IMR-90 (cell line): ENCODE measurements at regions not wholly inside any gene's neighbourhood (a gene's known extent, or its start where the extent isn't known, plus 50 kb on each side); places are given as distances from the start of the nearest gene placed in this dataset.

Experiments
- ATAC-seq: fragments of 200-7000 bp; cut with Tn5 transposase; 2 replicates; pipeline ENCODE4 v1.9.1; 2020; ENCODE audit warnings: low read depth, mild to moderate bottlenecking, moderate library complexity
- BruUV-seq: library from RNA; stranded (reverse); fragments of 400-500 nt; replicated peaks from 2 replicates; lab custom pipeline; 2021; lab: Mats Ljungman, UMichigan
- CTCF ChIA-PET: fragments of 300-600 bp; formaldehyde crosslinking; extraction: SDS; loops from one replicate; lab custom pipeline; 2021; ENCODE audit warnings: antibody characterized with exemption; lab: Yijun Ruan, JAX
- POLR2A ChIA-PET: fragments of 300-600 bp; sonication (Branson Sonifier 250); formaldehyde crosslinking; loops from one replicate; lab custom pipeline; 2022; ENCODE audit warnings: antibody characterized with exemption; ENCODE audit not compliant: unreplicated experiment; lab: Charles Lee
- DNase-seq: peaks from one replicate; pipeline ENCODE4 v3.0.0; 2013
- H2AFZ ChIP-seq: replicated peaks from 2 replicates; pipeline ENCODE3; 2013; ENCODE audit warnings: low read length, mild to moderate bottlenecking; ENCODE audit not compliant: poor library complexity
- H2AK5ac ChIP-seq: 2 replicates; pipeline ENCODE4 v1.6.1; 2013; ENCODE audit warnings: low read depth, low read length, inconsistent platforms
- H2AK9ac ChIP-seq: replicated peaks from 2 replicates; pipeline ENCODE3; 2013; ENCODE audit warnings: mild to moderate bottlenecking, low read depth, low read length, moderate library complexity; ENCODE audit not compliant: poor library complexity
- H2BK120ac ChIP-seq: 2 replicates; pipeline ENCODE4 v1.6.1; 2013; ENCODE audit warnings: low read depth, low read length, inconsistent platforms
- H2BK15ac ChIP-seq: 3 replicates; pipeline ENCODE4 v1.6.1; 2013; ENCODE audit warnings: low read depth, low read length, inconsistent platforms
- H2BK20ac ChIP-seq: 2 replicates; pipeline ENCODE4 v1.6.1; 2013; ENCODE audit warnings: low read depth, mild to moderate bottlenecking, inconsistent platforms, low read length, moderate library complexity
- H2BK5ac ChIP-seq: 2 replicates; pipeline ENCODE4 v1.6.1; 2013; ENCODE audit warnings: mild to moderate bottlenecking, low read depth, low read length, inconsistent platforms; ENCODE audit not compliant: poor library complexity, severe bottlenecking
- H3K14ac ChIP-seq: replicated peaks from 2 replicates; pipeline ENCODE4 v1.6.1; 2013; ENCODE audit warnings: low read depth, low read length, inconsistent platforms
- H3K18ac ChIP-seq: 2 replicates; pipeline ENCODE4 v1.6.1; 2013; ENCODE audit warnings: low read depth, low read length, control low read depth
- H3K23ac ChIP-seq: 2 replicates; pipeline ENCODE4 v1.6.1; 2013; ENCODE audit warnings: low read depth, low read length, inconsistent platforms
- H3K27ac ChIP-seq: 2 replicates; pipeline ENCODE4 v1.5.1; 2013; ENCODE audit warnings: mild to moderate bottlenecking, control low read depth, low read length; ENCODE audit not compliant: insufficient read depth
- H3K27me3 ChIP-seq: 2 replicates; pipeline ENCODE4 v1.6.1; 2013; ENCODE audit warnings: low read length; ENCODE audit not compliant: control insufficient read depth, insufficient read depth
- H3K36me3 ChIP-seq: 2 replicates; pipeline ENCODE4 v1.6.1; 2013; ENCODE audit warnings: low read length, mixed read lengths; ENCODE audit not compliant: control insufficient read depth, insufficient read depth
- H3K4ac ChIP-seq: 2 replicates; pipeline ENCODE4 v1.6.1; 2013; ENCODE audit warnings: low read depth, low read length, inconsistent platforms
- H3K4me1 ChIP-seq: 2 replicates; pipeline ENCODE4 v1.6.1; 2013; ENCODE audit warnings: low read length, mixed read lengths; ENCODE audit not compliant: control insufficient read depth, insufficient read depth
- H3K4me2 ChIP-seq: 2 replicates; pipeline ENCODE4 v1.6.1; 2013; ENCODE audit warnings: low read depth, mild to moderate bottlenecking, control low read depth, low read length, moderate library complexity
- H3K4me3 ChIP-seq: 2 replicates; pipeline ENCODE4 v1.5.1; 2013; ENCODE audit warnings: low read depth, mild to moderate bottlenecking, control low read depth, low read length, moderate library complexity; ENCODE audit not compliant: insufficient read depth
- H3K56ac ChIP-seq: 2 replicates; pipeline ENCODE4 v1.6.1; 2013; ENCODE audit warnings: low read length, inconsistent platforms; ENCODE audit not compliant: insufficient read depth; ENCODE audit errors: extremely low read depth
- H3K79me1 ChIP-seq, 2 experiments: 2 replicates each; pipeline ENCODE4 v1.6.1; 2013; ENCODE audit warnings: low read length in 2 of 2, inconsistent platforms in 1 of 2, low read depth in 1 of 2
- H3K9ac ChIP-seq: 2 replicates; pipeline ENCODE4 v1.6.1; 2013; ENCODE audit warnings: low read depth, low read length, control low read depth
- H3K9me1 ChIP-seq: 2 replicates; pipeline ENCODE4 v1.6.1; 2013; ENCODE audit warnings: low read length, inconsistent platforms; ENCODE audit not compliant: insufficient read depth
- H3K9me3 ChIP-seq: 2 replicates; pipeline ENCODE4 v1.6.1; 2013; ENCODE audit warnings: low read length; ENCODE audit not compliant: control insufficient read depth, insufficient read depth
- H4K20me1 ChIP-seq: 2 replicates; pipeline ENCODE4 v1.6.1; 2013; ENCODE audit warnings: low read length, inconsistent platforms; ENCODE audit not compliant: insufficient read depth
- H4K5ac ChIP-seq: 2 replicates; pipeline ENCODE4 v1.6.1; 2013; ENCODE audit warnings: mild to moderate bottlenecking, low read depth, low read length, control low read depth
- H4K8ac ChIP-seq, 2 experiments: 2 replicates each; pipeline ENCODE4 v1.6.1; 2013; ENCODE audit warnings: low read depth in 2 of 2, low read length in 2 of 2, control low read depth in 1 of 2, inconsistent platforms in 1 of 2
- H4K91ac ChIP-seq: 2 replicates; pipeline ENCODE4 v1.6.1; 2013; ENCODE audit warnings: low read depth, low read length, inconsistent platforms; ENCODE audit not compliant: insufficient read depth
- CEBPB ChIP-seq: IDR thresholded peaks from 2 replicates; pipeline ENCODE4 v1.6.1; 2012; ENCODE audit warnings: low read depth, low read length, improper control_type of control experiment
- CHD1 ChIP-seq: IDR thresholded peaks from 2 replicates; pipeline ENCODE4 v1.6.1; 2012; ENCODE audit warnings: low read depth, low read length, improper control_type of control experiment
- FOS ChIP-seq: fragments of 150-350 bp; IDR thresholded peaks from 2 replicates; pipeline ENCODE4 v1.6.1; 2016; ENCODE audit warnings: low read depth, low read length
- RAD21 ChIP-seq: IDR thresholded peaks from 2 replicates; pipeline ENCODE4 v1.6.1; 2012; ENCODE audit warnings: low read length, improper control_type of control experiment
- RCOR1 ChIP-seq: IDR thresholded peaks from 2 replicates; pipeline ENCODE4 v1.6.1; 2012; ENCODE audit warnings: mild to moderate bottlenecking, low read length, improper control_type of control experiment; ENCODE audit not compliant: insufficient replicate concordance
- RFX5 ChIP-seq: IDR thresholded peaks from 2 replicates; pipeline ENCODE4 v1.8.0; 2012; ENCODE audit warnings: low read depth, mild to moderate bottlenecking, low read length, moderate library complexity
- dilution Hi-C: fragments of 300-500 bp; cut with HindIII; formaldehyde crosslinking; loops from one replicate; pipeline ENCODE4 v1.14.3; 2018; ENCODE audit warnings: low sequenced_read_pairs; ENCODE audit not compliant: unreplicated experiment
- in situ Hi-C: fragments of 300-500 bp; cut with MboI; formaldehyde crosslinking; loops from 3 replicates; pipeline ENCODE4 v1.14.3; 2019; ENCODE audit warnings: low sequenced_read_pairs, inconsistent platforms, mixed read lengths
- intact Hi-C: fragments of 100-400 bp; cut with micrococcal nuclease; formaldehyde crosslinking; loops from 2 replicates; pipeline ENCODE4 v1.10.0; 2022
- TF ChIP-seq, protein P1 (sequence below): fragments of 150-350 bp; IDR thresholded peaks from 2 replicates; pipeline ENCODE4 v1.6.1; 2016; ENCODE audit warnings: low read depth, mild to moderate bottlenecking, low read length, moderate library complexity, borderline replicate concordance

GRCh38 chr9:103811462-103811861 lies 282.6 kb upstream of the SMC2 start:
- no peaks in the 10 kb centered on the region for H3K27me3 ChIP-seq
- no peak overlapping the region for H2AFZ ChIP-seq
- ATAC-seq (no peak), DNase-seq (no peak)
- BruUV-seq = no TSS peak
- no peak overlapping the region for H2AK9ac ChIP-seq
- intact Hi-C loops (no loop called here), in situ Hi-C loops (no loop called here), dilution Hi-C loops (no loop called here)
- no peak overlapping the region for H2BK120ac ChIP-seq
- H3K18ac ChIP-seq = no peak overlapping the region
- no peaks in the 10 kb centered on the region for H3K79me1 ChIP-seq
- H4K5ac ChIP-seq = no peak overlapping the region
- H3K9me3 ChIP-seq = peaks cover 2% of the 10 kb centered on the region; the same call in 1 of the 2 replicates
- H3K4me3 ChIP-seq = no peak overlapping the region
- no peaks in the 10 kb centered on the region for H3K4me1 ChIP-seq
- no peak overlapping the region for H2AK5ac ChIP-seq
- no peak overlapping the region for H3K4ac ChIP-seq
- no peak for TF ChIP-seq FOS
- TF ChIP-seq RFX5 = no peak
- no peak for TF ChIP-seq CEBPB
- TF ChIP-seq RAD21 = no peak
- TF ChIP-seq RCOR1 = no peak
- TF ChIP-seq, protein P1, sequence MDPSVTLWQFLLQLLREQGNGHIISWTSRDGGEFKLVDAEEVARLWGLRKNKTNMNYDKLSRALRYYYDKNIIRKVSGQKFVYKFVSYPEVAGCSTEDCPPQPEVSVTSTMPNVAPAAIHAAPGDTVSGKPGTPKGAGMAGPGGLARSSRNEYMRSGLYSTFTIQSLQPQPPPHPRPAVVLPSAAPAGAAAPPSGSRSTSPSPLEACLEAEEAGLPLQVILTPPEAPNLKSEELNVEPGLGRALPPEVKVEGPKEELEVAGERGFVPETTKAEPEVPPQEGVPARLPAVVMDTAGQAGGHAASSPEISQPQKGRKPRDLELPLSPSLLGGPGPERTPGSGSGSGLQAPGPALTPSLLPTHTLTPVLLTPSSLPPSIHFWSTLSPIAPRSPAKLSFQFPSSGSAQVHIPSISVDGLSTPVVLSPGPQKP = no peak
- TF ChIP-seq CHD1 = no peak
- H3K56ac ChIP-seq = no peak overlapping the region
- no peak overlapping the region for H2BK5ac ChIP-seq
- no peak overlapping the region for H3K4me2 ChIP-seq
- no peak overlapping the region for H2BK15ac ChIP-seq
- no peak overlapping the region for H4K8ac ChIP-seq
- H3K36me3 ChIP-seq = no peaks in the 10 kb centered on the region
- no peak overlapping the region for H3K23ac ChIP-seq
- H3K27ac ChIP-seq = no peak overlapping the region
- no peak overlapping the region for H2BK20ac ChIP-seq
- H4K20me1 ChIP-seq = no peaks in the 10 kb centered on the region
- ChIA-PET POLR2A (no interaction called here), CTCF (no interaction called here)
- H3K14ac ChIP-seq = no peak overlapping the region
- H4K91ac ChIP-seq = no peak overlapping the region
- no peak overlapping the region for H3K9ac ChIP-seq
- H3K9me1 ChIP-seq = no peaks in the 10 kb centered on the region
